ENCODE measurements at regions not wholly inside any gene's neighbourhood (a gene's known extent, or its start where the extent isn't known, plus 50 kb on each side); places are given as distances from the start of the nearest gene placed in this dataset.

DNA sequence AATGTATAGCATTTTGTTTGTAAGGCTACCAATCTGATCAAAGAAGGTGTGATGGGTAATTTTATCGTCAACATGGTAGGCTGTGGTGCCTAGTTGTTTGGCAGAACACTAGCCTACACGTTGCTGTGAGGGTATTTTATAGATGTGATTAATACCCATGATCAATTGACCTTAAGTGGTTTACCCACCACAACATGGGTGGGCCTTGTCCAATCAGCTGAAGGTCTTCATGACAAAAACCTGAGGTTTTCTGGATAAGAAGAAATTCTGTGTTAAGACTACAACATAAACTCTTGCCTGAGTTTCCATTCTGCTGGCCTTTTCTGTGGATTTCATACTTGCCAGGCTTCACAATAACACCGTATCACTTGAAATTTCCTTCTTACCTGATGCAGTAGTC is 131.8 kb upstream of the PPP1R3A start:
- Histone ChIP-seq H3K4me3 (no peak overlapping the region), H3K9me3 (ENCODE audit: low read depth) (no peaks in the 10 kb centered on the region), H2AFZ (replicated peaks) (no peak overlapping the region), H3K79me2 (ENCODE audit: low read depth) (no peaks in the 10 kb centered on the region), H4K20me1 (ENCODE audit: low read depth) (no peaks in the 10 kb centered on the region), H3K27ac (no peak overlapping the region), H3K4me2 (no peak overlapping the region), H3K27me3 (no peaks in the 10 kb centered on the region), H3K9ac (no peak overlapping the region), H3F3A (ENCODE audit: low read depth) (no peaks in the 10 kb centered on the region), H3K4me1 (no peaks in the 10 kb centered on the region), H3K36me3 (no peaks in the 10 kb centered on the region)
- TF ChIP-seq EZH2 (IDR thresholded peaks at IDR 0.05) (no peak), EZH2phosphoT487 (IDR thresholded peaks at IDR 0.05) (no peak)
- TF ChIP-seq, protein P1, sequence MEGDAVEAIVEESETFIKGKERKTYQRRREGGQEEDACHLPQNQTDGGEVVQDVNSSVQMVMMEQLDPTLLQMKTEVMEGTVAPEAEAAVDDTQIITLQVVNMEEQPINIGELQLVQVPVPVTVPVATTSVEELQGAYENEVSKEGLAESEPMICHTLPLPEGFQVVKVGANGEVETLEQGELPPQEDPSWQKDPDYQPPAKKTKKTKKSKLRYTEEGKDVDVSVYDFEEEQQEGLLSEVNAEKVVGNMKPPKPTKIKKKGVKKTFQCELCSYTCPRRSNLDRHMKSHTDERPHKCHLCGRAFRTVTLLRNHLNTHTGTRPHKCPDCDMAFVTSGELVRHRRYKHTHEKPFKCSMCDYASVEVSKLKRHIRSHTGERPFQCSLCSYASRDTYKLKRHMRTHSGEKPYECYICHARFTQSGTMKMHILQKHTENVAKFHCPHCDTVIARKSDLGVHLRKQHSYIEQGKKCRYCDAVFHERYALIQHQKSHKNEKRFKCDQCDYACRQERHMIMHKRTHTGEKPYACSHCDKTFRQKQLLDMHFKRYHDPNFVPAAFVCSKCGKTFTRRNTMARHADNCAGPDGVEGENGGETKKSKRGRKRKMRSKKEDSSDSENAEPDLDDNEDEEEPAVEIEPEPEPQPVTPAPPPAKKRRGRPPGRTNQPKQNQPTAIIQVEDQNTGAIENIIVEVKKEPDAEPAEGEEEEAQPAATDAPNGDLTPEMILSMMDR (IDR thresholded peaks at IDR 0.05): no peak
- Mint-ChIP-seq H3K36me3 (no peaks in the 10 kb centered on the region), H3K27me3 (ENCODE audit: insufficient read depth, low read depth) (no peaks in the 10 kb centered on the region), H3K27ac (no peak overlapping the region), H3K4me1 (no peaks in the 10 kb centered on the region), H3K9me3 (no peaks in the 10 kb centered on the region), H3K4me3 (no peak overlapping the region)
- DNase-seq (ENCODE audit: low spot score): no peak

DNA sequence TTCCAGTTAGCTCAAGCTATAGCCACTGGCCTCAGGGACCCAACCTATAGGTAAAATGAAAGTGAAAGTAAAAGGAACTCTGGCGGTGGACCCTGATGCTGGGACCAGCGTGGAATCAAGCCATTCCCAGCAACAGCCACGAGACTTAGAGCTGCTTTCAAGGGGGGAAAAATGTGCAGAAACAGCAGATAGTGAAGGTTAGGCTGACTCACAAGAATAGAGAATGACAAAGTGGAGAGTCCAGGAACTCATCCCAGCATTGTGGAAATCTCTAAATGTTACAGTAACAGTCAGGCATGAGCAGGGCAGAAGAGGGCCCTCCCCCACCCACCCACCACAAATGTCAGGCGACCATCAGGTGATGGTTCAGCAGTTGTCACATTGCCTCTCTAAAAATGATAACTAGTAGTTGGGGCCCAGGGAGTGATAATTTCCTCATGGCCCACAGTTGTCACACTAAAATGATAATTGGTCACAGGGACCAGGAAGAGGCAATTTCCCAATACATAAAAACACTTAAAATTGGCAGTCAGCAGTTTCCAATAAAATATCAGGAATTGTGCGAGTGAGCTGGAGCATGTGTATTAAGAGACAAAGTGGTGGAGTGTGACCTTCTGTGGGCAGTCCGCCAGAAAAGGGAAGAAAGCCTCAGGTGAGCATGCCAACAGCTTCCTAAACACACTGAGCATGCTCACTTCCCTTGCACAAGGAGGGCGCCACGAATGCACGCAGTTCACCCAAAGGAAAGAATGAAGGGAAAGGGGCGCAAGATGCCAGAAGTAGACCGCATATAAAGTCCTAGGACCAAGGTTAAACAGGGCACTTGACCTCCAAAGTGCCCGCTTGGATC is 129.8 kb upstream of the PPP1R3A start:
- no peak overlapping the region for H3K4me3 ChIP-seq
- no peaks in the 10 kb centered on the region for H3K27me3 ChIP-seq
- Mint-ChIP-seq H3K27ac (no peak overlapping the region), H3K4me3 (no peak overlapping the region), H3K36me3 (no peaks in the 10 kb centered on the region), H3K4me1 (no peaks in the 10 kb centered on the region), H3K9me3 (no peaks in the 10 kb centered on the region), H3K27me3 (ENCODE audit: insufficient read depth, low read depth) (no peaks in the 10 kb centered on the region)
- no peak overlapping the region for H3K4me2 ChIP-seq
- H3F3A ChIP-seq (ENCODE audit: low read depth): no peaks in the 10 kb centered on the region
- H3K9me3 ChIP-seq (ENCODE audit: low read depth): no peaks in the 10 kb centered on the region
- TF ChIP-seq EZH2phosphoT487 (IDR thresholded peaks at IDR 0.05): no peak
- no peak for TF ChIP-seq EZH2 (IDR thresholded peaks at IDR 0.05)
- TF ChIP-seq, protein P1 (IDR thresholded peaks at IDR 0.05): no peak
- no peaks in the 10 kb centered on the region for H4K20me1 ChIP-seq (ENCODE audit: low read depth)
- no peaks in the 10 kb centered on the region for H3K36me3 ChIP-seq
- H3K79me2 ChIP-seq (ENCODE audit: low read depth): no peaks in the 10 kb centered on the region
- no peak overlapping the region for H3K27ac ChIP-seq
- no peaks in the 10 kb centered on the region for H3K4me1 ChIP-seq
- H3K9ac ChIP-seq: no peak overlapping the region
- H2AFZ ChIP-seq (replicated peaks): no peak overlapping the region
- DNase-seq (ENCODE audit: low spot score): no peak

DNA sequence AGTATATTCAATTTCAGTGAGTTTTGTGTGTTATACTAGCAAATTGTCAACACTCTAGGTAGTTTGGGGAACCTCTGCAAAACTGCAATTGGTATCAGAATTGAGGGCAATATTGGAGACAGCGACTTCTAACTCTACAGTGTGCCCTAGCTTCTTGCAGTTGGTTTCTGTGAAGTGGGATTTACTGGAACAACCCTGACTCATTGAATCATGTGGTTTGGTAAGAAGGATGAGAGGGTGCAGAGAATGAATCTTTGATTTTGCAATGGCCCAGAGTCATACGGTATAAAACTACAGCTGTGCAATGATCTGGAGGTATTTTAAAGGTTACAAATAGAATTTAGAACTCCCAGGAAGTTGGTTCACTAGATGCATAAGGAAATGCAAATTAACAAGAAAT is 129.1 kb upstream of the PPP1R3A start:
- no peak for DNase-seq (ENCODE audit: low spot score)
- Histone ChIP-seq H3F3A (ENCODE audit: low read depth) (no peaks in the 10 kb centered on the region), H3K4me1 (no peaks in the 10 kb centered on the region), H3K4me2 (no peak overlapping the region), H3K9me3 (ENCODE audit: low read depth) (no peaks in the 10 kb centered on the region), H3K79me2 (ENCODE audit: low read depth) (no peaks in the 10 kb centered on the region), H2AFZ (replicated peaks) (no peak overlapping the region), H3K27me3 (no peaks in the 10 kb centered on the region), H3K4me3 (no peak overlapping the region), H3K9ac (no peak overlapping the region), H4K20me1 (ENCODE audit: low read depth) (no peaks in the 10 kb centered on the region), H3K27ac (no peak overlapping the region), H3K36me3 (no peaks in the 10 kb centered on the region)
- H3K4me1 Mint-ChIP-seq: no peaks in the 10 kb centered on the region
- no peak overlapping the region for H3K4me3 Mint-ChIP-seq
- TF ChIP-seq EZH2phosphoT487 (IDR thresholded peaks at IDR 0.05) (no peak), EZH2 (IDR thresholded peaks at IDR 0.05) (no peak)
- TF ChIP-seq, protein P1 (IDR thresholded peaks at IDR 0.05): no peak
- no peaks in the 10 kb centered on the region for H3K36me3 Mint-ChIP-seq
- H3K9me3 Mint-ChIP-seq: no peaks in the 10 kb centered on the region
- H3K27ac Mint-ChIP-seq: no peak overlapping the region
- H3K27me3 Mint-ChIP-seq (ENCODE audit: insufficient read depth, low read depth): no peaks in the 10 kb centered on the region

Measured in neural progenitor cell (in vitro differentiated cells).